GM12878 (cell line): ENCODE measurements at regions not wholly inside any gene's neighbourhood (a gene's known extent, or its start where the extent isn't known, plus 50 kb on each side); places are given as distances from the start of the nearest gene placed in this dataset.

Experiments
- ATAC-seq: fragments of 200-7000 bp; cut with Tn5 transposase; 3 replicates; pipeline ENCODE4 v1.9.1; 2020; ENCODE audit warnings: mild to moderate bottlenecking, moderate library complexity
- BruUV-seq: library from RNA; stranded (reverse); fragments of 400-500 nt; replicated peaks from 2 replicates; lab custom pipeline; 2021; lab: Mats Ljungman, UMichigan
- CTCF ChIA-PET: fragments of 300-600 bp; sonication (Branson Sonifier 250); formaldehyde crosslinking; extraction: SDS; loops from one replicate; lab custom pipeline; 2021; ENCODE audit warnings: inconsistent platforms; lab: Yijun Ruan, JAX
- POLR2A ChIA-PET: fragments of 350-600 bp; formaldehyde crosslinking; extraction: SDS; loops from one replicate; lab custom pipeline; 2021; ENCODE audit warnings: inconsistent platforms; lab: Charles Lee
- RAD21 ChIA-PET: fragments of 300-600 bp; sonication (Branson Sonifier 250); formaldehyde crosslinking; loops from one replicate; lab custom pipeline; 2023; ENCODE audit warnings: antibody characterized with exemption; ENCODE audit not compliant: unreplicated experiment; lab: Charles Lee
- SMC1A ChIA-PET: fragments of 300-600 bp; sonication (Branson Sonifier 250); formaldehyde crosslinking; loops from one replicate; lab custom pipeline; 2023; ENCODE audit not compliant: unreplicated experiment, uncharacterized antibody; lab: Charles Lee
- DNase-seq: peaks from one replicate; pipeline ENCODE4 v3.0.0-alpha.2; 2011; ENCODE audit warnings: low read depth, low spot score
- FAIRE-seq: peaks from 3 replicates; lab custom pipeline; 2011; peaks lifted over from hg19 to GRCh38; lab: Jason Lieb, UNC
- H2AFZ ChIP-seq: 2 replicates; pipeline ENCODE4 v1.6.0; 2011; ENCODE audit warnings: low read depth, low read length, control low read depth; ENCODE audit not compliant: control insufficient read depth
- H3K27ac ChIP-seq: 2 replicates; pipeline ENCODE4 v1.5.1; 2011; ENCODE audit warnings: control low read depth; ENCODE audit not compliant: control insufficient read depth, insufficient read depth
- H3K27me3 ChIP-seq, 2 experiments: replicated peaks in 1 of 2; 2 replicates each; pipeline versions ENCODE4 v1.6.0 to v1.6.1; 2011; ENCODE audit warnings: low read length in 1 of 2; ENCODE audit not compliant: control insufficient read depth in 2 of 2, insufficient read depth in 2 of 2
- H3K36me3 ChIP-seq, 2 experiments: 2 replicates each; pipeline ENCODE4 v1.5.1; 2011; ENCODE audit warnings: low read length in 1 of 2; ENCODE audit not compliant: control insufficient read depth in 2 of 2, insufficient read depth in 2 of 2
- H3K4me1 ChIP-seq: 2 replicates; pipeline ENCODE4 v1.6.1; 2011; ENCODE audit warnings: mild to moderate bottlenecking, low read length, moderate library complexity, mixed read lengths; ENCODE audit not compliant: control insufficient read depth, insufficient read depth
- H3K4me2 ChIP-seq: 2 replicates; pipeline ENCODE4 v1.6.0; 2011; ENCODE audit warnings: control low read depth; ENCODE audit not compliant: control insufficient read depth, insufficient read depth
- H3K4me3 ChIP-seq: fragments of 200-600 bp; sonication (generic); 2 replicates; pipeline ENCODE4 v1.5.1; 2016
- H3K79me2 ChIP-seq: 2 replicates; pipeline ENCODE4 v1.6.0; 2011; ENCODE audit warnings: low read length; ENCODE audit not compliant: control insufficient read depth, insufficient read depth
- H3K9ac ChIP-seq: 2 replicates; pipeline ENCODE4 v1.8.0; 2011; ENCODE audit warnings: low read length, control low read depth, mixed read lengths; ENCODE audit not compliant: control insufficient read depth, insufficient read depth
- H3K9me3 ChIP-seq: replicated peaks from 3 replicates; pipeline ENCODE4 v1.5.1; 2011; ENCODE audit warnings: mild to moderate bottlenecking, low read length; ENCODE audit not compliant: control insufficient read depth, insufficient read depth
- H4K20me1 ChIP-seq: 2 replicates; pipeline ENCODE4 v1.6.0; 2011; ENCODE audit not compliant: control insufficient read depth, insufficient read depth
- ATF2 ChIP-seq: IDR thresholded peaks from 2 replicates; pipeline ENCODE4 v1.6.1; 2012; ENCODE audit warnings: low read length, inconsistent platforms
- BMI1 ChIP-seq: fragments of 450-650 bp; IDR thresholded peaks from 2 replicates; pipeline ENCODE4 v1.6.1; 2016; ENCODE audit warnings: mild to moderate bottlenecking, moderate library complexity, borderline replicate concordance
- FOS ChIP-seq: IDR thresholded peaks from 3 replicates; pipeline ENCODE4 v1.6.1; 2011; ENCODE audit warnings: borderline replicate concordance; ENCODE audit not compliant: insufficient read length; ENCODE audit errors: extremely low read depth
- FOXM1 ChIP-seq: IDR thresholded peaks from 2 replicates; pipeline ENCODE4 v1.6.1; 2012; ENCODE audit warnings: low read depth, mild to moderate bottlenecking, inconsistent platforms, low read length, moderate library complexity
- HDAC6 ChIP-seq: fragments of 200-600 bp; sonication (generic); IDR thresholded peaks from one replicate; pipeline ENCODE4 v1.8.0; 2017; ENCODE audit warnings: antibody characterized with exemption; ENCODE audit not compliant: unreplicated experiment
- NFYA ChIP-seq: IDR thresholded peaks from 2 replicates; pipeline ENCODE4 v1.6.1; 2011; ENCODE audit warnings: low read depth, mild to moderate bottlenecking, low read length, improper control_type of control experiment, borderline replicate concordance
- NKRF ChIP-seq: fragments of 450-650 bp; conservative IDR thresholded peaks from 2 replicates; pipeline ENCODE4 v1.6.1; 2017; ENCODE audit warnings: mild to moderate bottlenecking, moderate library complexity
- PAX8 ChIP-seq: fragments of 450-650 bp; IDR thresholded peaks from 2 replicates; pipeline ENCODE4 v1.6.1; 2017; ENCODE audit warnings: mild to moderate bottlenecking, moderate library complexity
- STAT1 ChIP-seq: fragments of 450-650 bp; conservative IDR thresholded peaks from 2 replicates; pipeline ENCODE4 v1.6.1; 2014; ENCODE audit warnings: antibody characterized with exemption, mild to moderate bottlenecking
- USF1 ChIP-seq: IDR thresholded peaks from 2 replicates; pipeline ENCODE4 v1.6.1; 2011; ENCODE audit warnings: borderline replicate concordance, low read depth, mild to moderate bottlenecking, moderate library complexity, mixed read lengths, low read length; ENCODE audit not compliant: insufficient read depth; ENCODE audit errors: extremely low read length
- ZNF384 ChIP-seq: IDR thresholded peaks from 2 replicates; pipeline ENCODE4 v1.6.1; 2012; ENCODE audit warnings: low read depth, mild to moderate bottlenecking, low read length, improper control_type of control experiment, borderline replicate concordance
- WGBS: methylation state at CpG from one replicate; pipeline ENCODE4 v1.1.6; 2016; ENCODE audit warnings: low lambda C conversion rate; ENCODE audit not compliant: insufficient replicate concordance, insufficient coverage; ENCODE audit errors: missing lambda C conversion rate; 5-methylcytosine and 5-hydroxymethylcytosine counted together
- in situ Hi-C: fragments of 300-500 bp; cut with MboI; formaldehyde crosslinking; loops from 9 replicates; pipeline ENCODE4 v1.14.3; 2018; ENCODE audit warnings: mixed read lengths
- intact Hi-C: fragments of 100-400 bp; cut with micrococcal nuclease; formaldehyde crosslinking; loops from one replicate; pipeline ENCODE4 v1.14.2; 2022; ENCODE audit not compliant: unreplicated experiment

GRCh38 chr4:164192844-164193243 is 561.1 kb upstream of the SMIM31 start:
- no peaks in the 10 kb centered on the region for H3K4me1 ChIP-seq
- intact Hi-C loops, result no loop called here
- H3K4me2 ChIP-seq, result no peak overlapping the region
- no peak for DNase-seq
- no TSS peak for BruUV-seq
- no peak overlapping the region for H2AFZ ChIP-seq
- RAD21 ChIA-PET, result no interaction called here
- POLR2A ChIA-PET, result no interaction called here
- H4K20me1 ChIP-seq, result no peaks in the 10 kb centered on the region
- no peaks in the 10 kb centered on the region for H3K27me3 ChIP-seq
- in situ Hi-C loops, result no loop called here
- WGBS, result 21% methylated on average over 5 of the region's 5 CpGs
- ATAC-seq, result no peak
- no peak overlapping the region for H3K4me3 ChIP-seq
- TF ChIP-seq BMI1 (no peak), HDAC6 (no peak), USF1 (no peak), ATF2 (no peak)
- TF ChIP-seq, all 136 proteins: peak for 0
- H3K9me3 ChIP-seq, result no peaks in the 10 kb centered on the region
- CTCF ChIA-PET, result no interaction called here
- SMC1A ChIA-PET, result no interaction called here
- no peak overlapping the region for H3K27ac ChIP-seq
- no peaks in the 10 kb centered on the region for H3K36me3 ChIP-seq
- no peak overlapping the region for H3K9ac ChIP-seq
- FAIRE-seq, result no peak
- no peaks in the 10 kb centered on the region for H3K79me2 ChIP-seq

- no peaks in the 10 kb centered on the region for H3K36me3 ChIP-seq
- no peaks in the 10 kb centered on the region for H4K20me1 ChIP-seq
- no peak for DNase-seq
- POLR2A ChIA-PET, result no interaction called here
- BruUV-seq, result no TSS peak
- H3K4me1 ChIP-seq, result no peaks in the 10 kb centered on the region
- H3K9me3 ChIP-seq, result no peaks in the 10 kb centered on the region
- RAD21 ChIA-PET, result no interaction called here
- H2AFZ ChIP-seq, result no peak overlapping the region
- no peaks in the 10 kb centered on the region for H3K79me2 ChIP-seq
- no peak for FAIRE-seq
- no peak overlapping the region for H3K4me2 ChIP-seq
- CTCF ChIA-PET, result no interaction called here
- H3K27ac ChIP-seq, result no peak overlapping the region
- ATAC-seq, result no peak
- H3K4me3 ChIP-seq, result no peak overlapping the region
- in situ Hi-C loops, result no loop called here
- H3K9ac ChIP-seq, result no peak overlapping the region
- intact Hi-C loops, result no loop called here
- H3K27me3 ChIP-seq, result no peaks in the 10 kb centered on the region
- SMC1A ChIA-PET, result interaction anchor here (0.7 kb wide), 1 partner anchor 1744 kb away, joined by 3 read pairs; no protein-coding TSS in a partner anchor
- no peak for TF ChIP-seq ZNF384
- no peak for TF ChIP-seq NKRF
- TF ChIP-seq FOS, result no peak
- TF ChIP-seq PAX8, result no peak
- TF ChIP-seq STAT1, result no peak
- TF ChIP-seq FOXM1, result no peak
- no peak for TF ChIP-seq NFYA
These were observed 560.3 kb upstream of the SMIM31 start for GRCh38 chr4:164193676-164194075.
